ENCODE measurements at regions not wholly inside any gene's neighbourhood (a gene's known extent, or its start where the extent isn't known, plus 50 kb on each side); places are given as distances from the start of the nearest gene placed in this dataset.

DNA sequence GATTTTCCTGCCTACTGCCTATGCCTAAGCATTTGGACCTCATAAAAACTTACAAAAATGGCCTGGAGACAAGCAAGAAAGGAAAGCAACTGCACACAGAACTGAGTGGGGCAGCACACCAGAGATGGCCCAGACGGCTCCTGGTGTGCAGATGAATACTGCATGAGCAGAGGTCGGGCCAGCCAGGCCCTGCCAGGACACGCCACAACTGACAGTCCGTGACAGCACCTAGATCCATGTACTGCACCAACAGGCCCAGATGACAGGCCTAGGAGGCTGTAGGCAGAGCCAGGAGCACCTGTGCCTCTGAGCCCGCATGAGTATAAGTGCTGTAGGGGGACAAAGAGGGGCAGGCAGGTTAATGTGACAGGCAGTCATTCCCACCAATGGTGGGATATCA, 160.2 kb downstream of the IGLL1 start:
- WGBS (ENCODE audit: insufficient coverage, low coverage, missing lambda C conversion rate): 0% methylated on average over 2 of the region's 5 CpGs
- BruUV-seq (replicated peaks): no TSS peak
- Histone ChIP-seq H3K79me2 (ENCODE audit: control insufficient read depth, insufficient read depth, low read length) (no peaks in the 10 kb centered on the region), H2AFZ (ENCODE audit: low read depth, low read length) (no peak overlapping the region), H3K36me3 (ENCODE audit: control insufficient read depth, insufficient read depth, low read length) (no peaks in the 10 kb centered on the region), H3K4me1 (replicated peaks in 1 of 2; ENCODE audit: control insufficient read depth in 2 of 2, insufficient read depth in 2 of 2, low read length in 2 of 2) (peaks cover 0 to 4% of the 10 kb centered on the region in 2 experiments; a peak in 2 of 5 replicates), H4K20me1 (replicated peaks; ENCODE audit: control insufficient read depth, insufficient read depth, low read length) (no peaks in the 10 kb centered on the region), H3K9ac (ENCODE audit: insufficient read depth in 1 of 2, low read depth in 2 of 2, low read length in 2 of 2) (no peak overlapping the region), H3K4me2 (ENCODE audit: insufficient read depth, low read length) (no peak overlapping the region), H3K9me1 (ENCODE audit: control insufficient read depth, insufficient read depth, low read length) (no peaks in the 10 kb centered on the region), H3K27me3 (ENCODE audit: control insufficient read depth in 2 of 2, insufficient read depth in 2 of 2, low read length in 2 of 2) (peaks cover 0 to 23% of the 10 kb centered on the region in 2 experiments; a peak in 2 of 5 replicates), H3K9me3 (replicated peaks; ENCODE audit: control insufficient read depth, insufficient read depth, low read depth, low read length) (no peaks in the 10 kb centered on the region), H3K27ac (ENCODE audit: extremely low read depth, low read depth, low read length) (no peak overlapping the region), H3K4me3 (no peak overlapping the region)
- FAIRE-seq (no peak), ATAC-seq (no peak), DNase-seq (ENCODE audit: extremely low read depth in 1 of 4, low spot score in 3 of 4) (no peak)
- TF ChIP-seq SMAD4 (CRISPR knock-in tag; conservative IDR thresholded peaks at IDR 0.05): no peak
- TF ChIP-seq TBL1XR1 (IDR thresholded peaks at IDR 0.05; ENCODE audit: low read length in 2 of 2): no peak
- TF ChIP-seq MYC (IDR thresholded peaks at IDR 0.05; ENCODE audit: low read depth, low read length): no peak
- TF ChIP-seq MYC (CRISPR knock-in tag; IDR thresholded peaks at IDR 0.05; ENCODE audit: borderline replicate concordance, low read depth): no peak
- TF ChIP-seq SFPQ (IDR thresholded peaks at IDR 0.05; ENCODE audit: low read depth, low read length): no peak
- TF ChIP-seq L3MBTL2 (IDR thresholded peaks at IDR 0.05): no peak
- TF ChIP-seq ZNF408 (CRISPR knock-in tag; IDR thresholded peaks at IDR 0.05; ENCODE audit: low read depth): no peak
- TF ChIP-seq, protein P1, sequence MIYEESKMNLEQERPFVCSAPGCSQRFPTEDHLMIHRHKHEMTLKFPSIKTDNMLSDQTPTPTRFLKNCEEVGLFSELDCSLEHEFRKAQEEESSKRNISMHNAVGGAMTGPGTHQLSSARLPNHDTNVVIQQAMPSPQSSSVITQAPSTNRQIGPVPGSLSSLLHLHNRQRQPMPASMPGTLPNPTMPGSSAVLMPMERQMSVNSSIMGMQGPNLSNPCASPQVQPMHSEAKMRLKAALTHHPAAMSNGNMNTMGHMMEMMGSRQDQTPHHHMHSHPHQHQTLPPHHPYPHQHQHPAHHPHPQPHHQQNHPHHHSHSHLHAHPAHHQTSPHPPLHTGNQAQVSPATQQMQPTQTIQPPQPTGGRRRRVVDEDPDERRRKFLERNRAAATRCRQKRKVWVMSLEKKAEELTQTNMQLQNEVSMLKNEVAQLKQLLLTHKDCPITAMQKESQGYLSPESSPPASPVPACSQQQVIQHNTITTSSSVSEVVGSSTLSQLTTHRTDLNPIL (CRISPR knock-in tag; IDR thresholded peaks at IDR 0.05): no peak
- no peak for TF ChIP-seq MCM5 (IDR thresholded peaks at IDR 0.05; ENCODE audit: low read depth)
- no peak for TF ChIP-seq RUNX1 (IDR thresholded peaks at IDR 0.05; ENCODE audit: low read depth)
- TF ChIP-seq IFI16 (CRISPR knock-in tag; IDR thresholded peaks at IDR 0.05): no peak
- TF ChIP-seq NFE2 (IDR thresholded peaks at IDR 0.05; ENCODE audit: low read depth): no peak
- no peak for TF ChIP-seq POLR2AphosphoS2 (IDR thresholded peaks at IDR 0.05; ENCODE audit: low read length)
- no peak for TF ChIP-seq PRMT5 (CRISPR knock-in tag; IDR thresholded peaks at IDR 0.05)
- TF ChIP-seq TFAM (CRISPR knock-in tag; conservative IDR thresholded peaks at IDR 0.05): no peak
- TF ChIP-seq, protein P2, sequence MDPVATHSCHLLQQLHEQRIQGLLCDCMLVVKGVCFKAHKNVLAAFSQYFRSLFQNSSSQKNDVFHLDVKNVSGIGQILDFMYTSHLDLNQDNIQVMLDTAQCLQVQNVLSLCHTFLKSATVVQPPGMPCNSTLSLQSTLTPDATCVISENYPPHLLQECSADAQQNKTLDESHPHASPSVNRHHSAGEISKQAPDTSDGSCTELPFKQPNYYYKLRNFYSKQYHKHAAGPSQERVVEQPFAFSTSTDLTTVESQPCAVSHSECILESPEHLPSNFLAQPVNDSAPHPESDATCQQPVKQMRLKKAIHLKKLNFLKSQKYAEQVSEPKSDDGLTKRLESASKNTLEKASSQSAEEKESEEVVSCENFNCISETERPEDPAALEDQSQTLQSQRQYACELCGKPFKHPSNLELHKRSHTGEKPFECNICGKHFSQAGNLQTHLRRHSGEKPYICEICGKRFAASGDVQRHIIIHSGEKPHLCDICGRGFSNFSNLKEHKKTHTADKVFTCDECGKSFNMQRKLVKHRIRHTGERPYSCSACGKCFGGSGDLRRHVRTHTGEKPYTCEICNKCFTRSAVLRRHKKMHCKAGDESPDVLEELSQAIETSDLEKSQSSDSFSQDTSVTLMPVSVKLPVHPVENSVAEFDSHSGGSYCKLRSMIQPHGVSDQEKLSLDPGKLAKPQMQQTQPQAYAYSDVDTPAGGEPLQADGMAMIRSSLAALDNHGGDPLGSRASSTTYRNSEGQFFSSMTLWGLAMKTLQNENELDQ (CRISPR knock-in tag; IDR thresholded peaks at IDR 0.05; ENCODE audit: borderline replicate concordance): no peak
- ChIA-PET CTCF (ENCODE audit: low intra/inter-chr PET ratio) (no interaction called here), POLR2A (no interaction called here)
- in situ Hi-C loops (cut with MboI): no loop called here
- intact Hi-C loops (cut with micrococcal nuclease): no loop called here

Measured in K562 (cell line).